Stomach (tissue), 8 donors: ENCODE measurements at regions not wholly inside any gene's neighbourhood (a gene's known extent, or its start where the extent isn't known, plus 50 kb on each side); places are given as distances from the start of the nearest gene placed in this dataset.

Source experiments
- DNase-seq, 2 donors: peaks; one replicate each; pipeline versions ENCODE4 v3.0.0 to v3.0.0-alpha.2; 2013 to 2019
- H3K27ac ChIP-seq, 5 donors: fragments of 200-600 bp in 4 of 5; sonication (generic) in 4 of 5; one replicate each; pipeline ENCODE4 v1.5.1; 2013 to 2019; ENCODE audit warnings: mild to moderate bottlenecking in 1 of 5, moderate library complexity in 1 of 5
- H3K27me3 ChIP-seq, 3 donors: fragments of 200-600 bp; sonication (generic); one replicate each; pipeline ENCODE4 v1.5.1; 2017 to 2019; ENCODE audit warnings: mixed run types in 1 of 3
- H3K36me3 ChIP-seq, 4 donors: fragments of 200-600 bp; sonication (generic); 1 replicate in 3 of 4; 2 replicates in 1 of 4; pipeline ENCODE4 v1.5.1; 2016 to 2019
- H3K4me1 ChIP-seq, 4 donors: fragments of 200-600 bp; sonication (generic); one replicate each; pipeline ENCODE4 v1.5.1; 2016 to 2019
- H3K4me3 ChIP-seq, 4 donors: fragments of 200-600 bp; sonication (generic) in 3 of 4; one replicate each; pipeline ENCODE4 v1.5.1; 2016 to 2019; ENCODE audit warnings: mild to moderate bottlenecking in 1 of 4
- H3K9me3 ChIP-seq, 4 donors: fragments of 200-600 bp; sonication (generic); one replicate each; pipeline ENCODE4 v1.5.1; 2016 to 2019
- EP300 ChIP-seq: sonication (generic); formaldehyde crosslinking; IDR thresholded peaks from one replicate; pipeline ENCODE4 v1.6.1; 2017; ENCODE audit warnings: antibody characterized with exemption
- POLR2A ChIP-seq, 4 donors: fragments of 450-650 bp; IDR thresholded peaks; one replicate each; pipeline ENCODE4 v1.6.1; 2016; ENCODE audit warnings: antibody characterized with exemption in 4 of 4, control low read depth in 2 of 4, mild to moderate bottlenecking in 1 of 4, moderate library complexity in 1 of 4
- POLR2AphosphoS5 ChIP-seq, 3 donors: sonication (generic); formaldehyde crosslinking; IDR thresholded peaks; one replicate each; pipeline ENCODE4 v1.6.1; 2016; ENCODE audit warnings: antibody characterized with exemption in 3 of 3
- WGBS, 5 donors: extraction: QIAGEN DNeasy Blood & Tissue Kit in 3 of 5; methylation state at CpG; one replicate each; pipeline versions ENCODE4 v1.1.5 to v1.1.7; 2013 to 2018; 5-methylcytosine and 5-hydroxymethylcytosine counted together
- intact Hi-C: fragments of 100-400 bp; cut with DNase I; formaldehyde crosslinking; loops from one replicate; pipeline ENCODE4 v1.15.1; 2023; ENCODE audit warnings: low total_unique reads
- TF ChIP-seq, protein P1 (sequence below), 7 experiments: fragments of 450-650 bp in 4 of 7; fragments of 200-600 bp in 3 of 7; sonication (generic) in 3 of 7; IDR thresholded peaks; one replicate each; pipeline ENCODE4 v1.5.1; 2016 to 2019; ENCODE audit warnings: antibody characterized with exemption in 7 of 7, control low read depth in 2 of 7, mild to moderate bottlenecking in 1 of 7
- donor health status: healthy with polysubstance abuse.
- donor health status: Bipolar disorder and iron deficiency.
- donor health status: healthy.

DNA sequence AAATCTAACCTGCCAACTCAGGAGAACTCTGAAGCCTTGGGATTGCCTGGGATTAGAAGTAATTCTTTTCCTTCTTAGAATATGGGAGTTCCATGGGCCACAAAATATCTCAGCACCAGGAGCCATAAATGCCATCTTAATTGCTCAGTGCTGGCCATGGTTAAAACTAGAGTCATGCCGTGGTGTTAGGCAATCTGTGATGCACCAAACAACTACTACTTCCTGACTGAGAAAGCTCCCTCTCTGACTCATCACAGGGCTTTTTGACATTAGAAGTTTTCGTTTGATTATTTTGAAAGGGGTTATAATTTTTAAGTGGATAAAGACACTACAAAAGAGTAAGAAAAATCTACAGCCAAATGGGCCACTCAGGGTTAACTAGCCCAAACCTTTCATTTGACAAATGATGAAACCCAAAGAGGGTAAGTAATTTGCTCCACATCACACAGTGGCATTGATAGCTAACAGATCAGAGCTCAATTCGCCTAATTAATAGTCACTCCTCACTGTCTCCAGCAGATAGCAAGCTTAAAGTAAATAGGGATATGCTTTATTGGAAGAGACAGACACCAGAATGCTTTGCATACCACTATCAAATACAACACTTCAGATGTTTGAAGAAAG, 377.3 kb downstream of the EMP1 start:
- H3K27me3 ChIP-seq = no peaks in the 10 kb centered on the region
- H3K36me3 ChIP-seq = no peaks in the 10 kb centered on the region
- intact Hi-C loops = no loop called here
- WGBS, 5 donors = 59 to 65% (median 62%) methylated on average over 3 of the region's 3 CpGs
- H3K4me1 ChIP-seq = no peaks in the 10 kb centered on the region
- no peak for TF ChIP-seq POLR2A (IDR thresholded peaks at IDR 0.05)
- TF ChIP-seq, protein P1, sequence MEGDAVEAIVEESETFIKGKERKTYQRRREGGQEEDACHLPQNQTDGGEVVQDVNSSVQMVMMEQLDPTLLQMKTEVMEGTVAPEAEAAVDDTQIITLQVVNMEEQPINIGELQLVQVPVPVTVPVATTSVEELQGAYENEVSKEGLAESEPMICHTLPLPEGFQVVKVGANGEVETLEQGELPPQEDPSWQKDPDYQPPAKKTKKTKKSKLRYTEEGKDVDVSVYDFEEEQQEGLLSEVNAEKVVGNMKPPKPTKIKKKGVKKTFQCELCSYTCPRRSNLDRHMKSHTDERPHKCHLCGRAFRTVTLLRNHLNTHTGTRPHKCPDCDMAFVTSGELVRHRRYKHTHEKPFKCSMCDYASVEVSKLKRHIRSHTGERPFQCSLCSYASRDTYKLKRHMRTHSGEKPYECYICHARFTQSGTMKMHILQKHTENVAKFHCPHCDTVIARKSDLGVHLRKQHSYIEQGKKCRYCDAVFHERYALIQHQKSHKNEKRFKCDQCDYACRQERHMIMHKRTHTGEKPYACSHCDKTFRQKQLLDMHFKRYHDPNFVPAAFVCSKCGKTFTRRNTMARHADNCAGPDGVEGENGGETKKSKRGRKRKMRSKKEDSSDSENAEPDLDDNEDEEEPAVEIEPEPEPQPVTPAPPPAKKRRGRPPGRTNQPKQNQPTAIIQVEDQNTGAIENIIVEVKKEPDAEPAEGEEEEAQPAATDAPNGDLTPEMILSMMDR (IDR thresholded peaks at IDR 0.05) = no peak
- no peak overlapping the region for H3K4me3 ChIP-seq
- no peak for DNase-seq
- H3K27ac ChIP-seq = no peak overlapping the region
- H3K9me3 ChIP-seq = no peaks in the 10 kb centered on the region

DNA sequence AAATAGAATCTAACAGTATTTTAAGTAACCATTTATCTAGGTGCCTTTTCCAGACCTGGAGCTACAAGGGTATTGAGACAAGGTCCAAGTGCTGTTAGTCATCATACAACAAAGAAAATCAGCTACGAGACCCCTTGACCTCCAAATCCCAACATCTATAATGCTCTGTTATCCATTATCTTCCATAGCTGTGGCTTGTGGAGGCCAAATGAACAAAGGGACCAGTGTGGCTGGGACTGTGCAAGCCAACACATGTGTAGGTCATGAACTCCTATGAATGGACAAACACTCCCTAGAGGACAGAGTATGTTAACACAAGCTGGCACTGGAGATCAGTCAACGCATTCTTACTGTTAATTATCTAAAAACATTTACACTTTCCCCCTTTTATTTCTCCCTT, 374.5 kb downstream of the EMP1 start:
- intact Hi-C loops = no loop called here
- H3K27ac ChIP-seq = no peak overlapping the region

DNA sequence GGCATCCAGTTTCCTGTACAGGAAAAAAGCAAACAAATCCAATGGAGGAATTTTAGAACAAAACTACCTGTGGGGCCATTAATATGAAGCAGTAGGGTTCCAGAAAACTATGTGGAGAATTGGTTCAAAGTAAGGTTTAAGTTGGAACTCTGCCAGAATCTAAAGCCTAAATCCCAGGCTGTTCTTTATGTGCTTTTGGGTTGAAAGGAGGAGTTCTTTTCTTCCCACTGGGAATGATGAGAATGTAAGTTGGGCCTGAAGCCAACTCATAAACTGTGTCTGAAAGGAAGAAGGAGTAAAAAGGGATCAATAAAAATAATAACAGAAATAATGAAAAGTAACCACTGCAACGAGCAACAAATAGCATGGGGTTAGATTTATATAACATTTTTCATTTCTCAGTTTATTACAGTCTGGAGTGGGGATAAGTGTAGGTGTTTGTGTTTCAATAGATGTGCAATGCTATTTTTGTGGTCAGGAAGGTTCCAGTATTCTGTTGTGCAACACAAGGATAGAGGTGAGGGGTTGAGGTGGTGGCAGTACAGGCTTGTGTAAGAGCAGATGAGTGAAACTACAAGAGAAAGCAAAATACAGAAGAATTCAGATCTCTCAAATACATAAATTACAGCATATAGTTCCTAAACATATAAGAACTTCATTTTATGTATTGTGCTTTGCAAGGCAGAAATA, 373.6 kb downstream of the EMP1 start:
- Histone ChIP-seq H3K4me3 (no peak overlapping the region), H3K27ac (no peak overlapping the region), H3K4me1 (no peaks in the 10 kb centered on the region), H3K27me3 (no peaks in the 10 kb centered on the region), H3K36me3 (no peaks in the 10 kb centered on the region), H3K9me3 (no peaks in the 10 kb centered on the region)
- TF ChIP-seq POLR2A (IDR thresholded peaks at IDR 0.05) (no peak), EP300 (no peak), POLR2AphosphoS5 (IDR thresholded peaks at IDR 0.05) (no peak)
- TF ChIP-seq, protein P1 (IDR thresholded peaks at IDR 0.05) = no peak
- 60 to 83% (median 79%) methylated on average over 1 of the region's 1 CpG for WGBS, 5 donors
- intact Hi-C loops = no loop called here
- DNase-seq = no peak

More for the DNA sequence above, 374.5 kb downstream of the EMP1 start:
- no peaks in the 10 kb centered on the region for H3K36me3 ChIP-seq
- H3K4me1 ChIP-seq = no peaks in the 10 kb centered on the region
- H3K9me3 ChIP-seq = no peaks in the 10 kb centered on the region
- TF ChIP-seq, protein P1 (IDR thresholded peaks at IDR 0.05) = no peak
- no peak for TF ChIP-seq POLR2A (IDR thresholded peaks at IDR 0.05)
- TF ChIP-seq POLR2AphosphoS5 (IDR thresholded peaks at IDR 0.05) = no peak
- no peak for TF ChIP-seq EP300
- 75 to 94% (median 82%) methylated on average over 2 of the region's 2 CpGs for WGBS, 5 donors
- H3K27me3 ChIP-seq = no peaks in the 10 kb centered on the region
- no peak overlapping the region for H3K4me3 ChIP-seq
- no peak for DNase-seq

DNA sequence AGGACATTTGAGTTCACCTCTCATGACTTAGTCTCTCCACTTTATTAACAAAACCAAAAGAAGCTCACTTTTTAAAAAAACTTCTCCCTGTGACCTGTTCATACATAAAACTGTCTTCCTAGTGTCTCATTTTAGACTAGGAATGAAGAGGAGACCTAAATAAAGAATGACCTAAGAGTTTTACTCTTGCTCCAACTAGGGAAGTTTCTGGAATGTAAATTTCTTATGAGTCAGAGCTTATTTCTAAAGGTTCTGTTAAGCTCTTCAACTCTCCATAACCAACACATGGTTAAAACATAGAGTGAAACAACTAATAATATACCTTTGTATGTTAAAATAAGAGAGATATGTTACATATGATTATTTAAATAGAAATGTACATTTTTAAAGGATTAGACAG, 369.8 kb downstream of the EMP1 start:
- Histone ChIP-seq H3K36me3 (no peaks in the 10 kb centered on the region), H3K27ac (no peak overlapping the region)

More for the DNA sequence above, 369.8 kb downstream of the EMP1 start:
- H3K4me3 ChIP-seq = no peak overlapping the region
- TF ChIP-seq POLR2A (IDR thresholded peaks at IDR 0.05) (no peak), POLR2AphosphoS5 (IDR thresholded peaks at IDR 0.05) (no peak), EP300 (no peak)
- TF ChIP-seq, protein P1 (IDR thresholded peaks at IDR 0.05) = no peak
- no peaks in the 10 kb centered on the region for H3K27me3 ChIP-seq
- intact Hi-C loops = no loop called here
- H3K9me3 ChIP-seq = no peaks in the 10 kb centered on the region
- no peaks in the 10 kb centered on the region for H3K4me1 ChIP-seq
- DNase-seq = no peak
